HEK293T (cell line): ENCODE measurements at regions not wholly inside any gene's neighbourhood (a gene's known extent, or its start where the extent isn't known, plus 50 kb on each side); places are given as distances from the start of the nearest gene placed in this dataset.

Source experiments
- ARNT ChIP-seq: fragments of 450-650 bp; IDR thresholded peaks from 2 replicates; pipeline ENCODE4 v1.6.1; 2017; ENCODE audit warnings: mild to moderate bottlenecking
- CTBP1 ChIP-seq: fragments of 450-650 bp; IDR thresholded peaks from 2 replicates; pipeline ENCODE4 v1.6.1; 2016; ENCODE audit warnings: borderline replicate concordance
- FOXK2 ChIP-seq: fragments of 450-650 bp; IDR thresholded peaks from 2 replicates; pipeline ENCODE4 v1.6.1; 2016; ENCODE audit warnings: mild to moderate bottlenecking
- FOXM1 ChIP-seq: fragments of 450-650 bp; IDR thresholded peaks from 2 replicates; pipeline ENCODE4 v1.6.1; 2017; ENCODE audit warnings: mild to moderate bottlenecking, borderline replicate concordance
- HDGF ChIP-seq: fragments of 450-650 bp; IDR thresholded peaks from 2 replicates; pipeline ENCODE4 v1.6.1; 2017; ENCODE audit warnings: antibody characterized with exemption, borderline replicate concordance
- LEF1 ChIP-seq: fragments of 450-650 bp; IDR thresholded peaks from 2 replicates; pipeline ENCODE4 v1.6.1; 2017; ENCODE audit warnings: mild to moderate bottlenecking, borderline replicate concordance
- NFRKB ChIP-seq: fragments of 450-650 bp; IDR thresholded peaks from 2 replicates; pipeline ENCODE4 v1.6.1; 2016; ENCODE audit warnings: mild to moderate bottlenecking, moderate library complexity
- SP1 ChIP-seq: fragments of 450-650 bp; IDR thresholded peaks from 2 replicates; pipeline ENCODE4 v1.6.1; 2017
- SUZ12 ChIP-seq: fragments of 450-650 bp; IDR thresholded peaks from 2 replicates; pipeline ENCODE4 v1.6.1; 2016; ENCODE audit warnings: mild to moderate bottlenecking
- TARDBP ChIP-seq: fragments of 450-650 bp; IDR thresholded peaks from 2 replicates; pipeline ENCODE4 v1.6.1; 2016
- ZNF384 ChIP-seq: fragments of 450-650 bp; IDR thresholded peaks from 2 replicates; pipeline ENCODE4 v1.6.1; 2016

DNA sequence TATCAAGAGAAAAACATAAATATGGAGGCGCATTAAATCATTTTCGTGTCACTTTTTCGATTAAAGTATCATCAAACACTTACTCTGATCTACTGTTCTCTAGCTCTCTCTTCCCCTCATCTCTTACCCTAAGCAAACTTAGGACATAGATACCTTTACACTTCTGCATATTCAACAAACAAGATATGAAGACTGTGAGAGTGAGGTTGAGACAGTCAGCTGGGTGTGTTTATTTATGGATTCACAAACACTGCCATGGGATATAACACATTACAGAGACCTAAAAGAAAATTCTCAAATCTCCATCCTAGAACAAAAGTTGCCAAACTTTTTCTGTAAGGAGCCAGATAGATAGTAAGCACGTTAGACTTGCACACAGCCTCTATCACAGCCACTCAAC, 85.2 kb upstream of the ZNF385D start:
- no peak for TF ChIP-seq LEF1
- no peak for TF ChIP-seq FOXK2
- TF ChIP-seq NFRKB, result no peak
- no peak for TF ChIP-seq ZNF384
- no peak for TF ChIP-seq FOXM1
- no peak for TF ChIP-seq SP1
- no peak for TF ChIP-seq ARNT
- no peak for TF ChIP-seq SUZ12
- TF ChIP-seq HDGF, result no peak
- no peak for TF ChIP-seq TARDBP
- no peak for TF ChIP-seq CTBP1
